ENCODE measurements at regions not wholly inside any gene's neighbourhood (a gene's known extent, or its start where the extent isn't known, plus 50 kb on each side); places are given as distances from the start of the nearest gene placed in this dataset.

DNA sequence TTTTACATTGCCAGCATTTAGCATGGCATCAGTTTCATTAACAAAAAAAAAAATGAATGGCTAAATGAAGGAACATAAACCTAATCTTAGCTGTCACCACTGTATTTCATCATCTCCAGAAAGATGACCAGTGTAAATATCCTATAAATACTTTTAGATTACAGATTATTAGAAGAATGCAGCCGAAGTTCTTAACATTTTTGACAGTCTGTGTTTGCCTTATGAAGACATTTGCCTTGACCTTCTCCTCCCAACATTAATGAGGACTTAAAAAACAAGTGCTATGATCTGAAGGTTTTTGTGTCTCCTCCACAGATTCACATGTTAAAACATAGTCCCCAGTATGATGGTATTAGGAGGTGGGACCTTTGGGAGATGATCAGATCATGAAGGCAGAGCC lies 253.0 kb downstream of the SNAPC1 start:
- TF ChIP-seq, protein P1, sequence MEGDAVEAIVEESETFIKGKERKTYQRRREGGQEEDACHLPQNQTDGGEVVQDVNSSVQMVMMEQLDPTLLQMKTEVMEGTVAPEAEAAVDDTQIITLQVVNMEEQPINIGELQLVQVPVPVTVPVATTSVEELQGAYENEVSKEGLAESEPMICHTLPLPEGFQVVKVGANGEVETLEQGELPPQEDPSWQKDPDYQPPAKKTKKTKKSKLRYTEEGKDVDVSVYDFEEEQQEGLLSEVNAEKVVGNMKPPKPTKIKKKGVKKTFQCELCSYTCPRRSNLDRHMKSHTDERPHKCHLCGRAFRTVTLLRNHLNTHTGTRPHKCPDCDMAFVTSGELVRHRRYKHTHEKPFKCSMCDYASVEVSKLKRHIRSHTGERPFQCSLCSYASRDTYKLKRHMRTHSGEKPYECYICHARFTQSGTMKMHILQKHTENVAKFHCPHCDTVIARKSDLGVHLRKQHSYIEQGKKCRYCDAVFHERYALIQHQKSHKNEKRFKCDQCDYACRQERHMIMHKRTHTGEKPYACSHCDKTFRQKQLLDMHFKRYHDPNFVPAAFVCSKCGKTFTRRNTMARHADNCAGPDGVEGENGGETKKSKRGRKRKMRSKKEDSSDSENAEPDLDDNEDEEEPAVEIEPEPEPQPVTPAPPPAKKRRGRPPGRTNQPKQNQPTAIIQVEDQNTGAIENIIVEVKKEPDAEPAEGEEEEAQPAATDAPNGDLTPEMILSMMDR (conservative IDR thresholded peaks at IDR 0.05; ENCODE audit: low read depth, low read length): no peak
- TF ChIP-seq POLR2A (IDR thresholded peaks at IDR 0.05; ENCODE audit: low read depth, low read length) (no peak), SMC3 (IDR thresholded peaks at IDR 0.05; ENCODE audit: low read depth, low read length) (no peak), BHLHE40 (IDR thresholded peaks at IDR 0.05; ENCODE audit: low read depth, low read length) (no peak), RAD21 (IDR thresholded peaks at IDR 0.05; ENCODE audit: low read length) (no peak), NFE2L2 (IDR thresholded peaks at IDR 0.05; ENCODE audit: low read depth, low read length) (no peak), CHD1 (IDR thresholded peaks at IDR 0.05; ENCODE audit: low read depth, low read length) (no peak), MAZ (IDR thresholded peaks at IDR 0.05; ENCODE audit: borderline replicate concordance, low read depth, low read length) (no peak)
- TF ChIP-seq, protein P2, sequence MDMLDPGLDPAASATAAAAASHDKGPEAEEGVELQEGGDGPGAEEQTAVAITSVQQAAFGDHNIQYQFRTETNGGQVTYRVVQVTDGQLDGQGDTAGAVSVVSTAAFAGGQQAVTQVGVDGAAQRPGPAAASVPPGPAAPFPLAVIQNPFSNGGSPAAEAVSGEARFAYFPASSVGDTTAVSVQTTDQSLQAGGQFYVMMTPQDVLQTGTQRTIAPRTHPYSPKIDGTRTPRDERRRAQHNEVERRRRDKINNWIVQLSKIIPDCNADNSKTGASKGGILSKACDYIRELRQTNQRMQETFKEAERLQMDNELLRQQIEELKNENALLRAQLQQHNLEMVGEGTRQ (IDR thresholded peaks at IDR 0.05; ENCODE audit: low read depth, low read length): no peak

Measured in IMR-90 (cell line).